Cardiac fibroblast (primary cell): ENCODE measurements at regions not wholly inside any gene's neighbourhood (a gene's known extent, or its start where the extent isn't known, plus 50 kb on each side); places are given as distances from the start of the nearest gene placed in this dataset.

Source experiments
- DNase-seq, 2 donors: peaks; one replicate each; pipeline versions ENCODE4 v3.0.0 to v3.0.0-alpha.2; 2010; ENCODE audit warnings: low read depth in 2 of 2
- H3K4me3 ChIP-seq, 2 donors: replicated peaks in 1 of 2; 1 replicate in 1 of 2; 2 replicates in 1 of 2; pipeline ENCODE4 v1.5.1; 2011; ENCODE audit warnings: low read depth in 2 of 2, low read length in 2 of 2, mild to moderate bottlenecking in 2 of 2, moderate library complexity in 1 of 2
- TF ChIP-seq, protein P1 (sequence below): IDR thresholded peaks from one replicate; pipeline ENCODE4 v1.5.1; 2011; ENCODE audit warnings: low read depth, mild to moderate bottlenecking, low read length, inconsistent platforms

DNA sequence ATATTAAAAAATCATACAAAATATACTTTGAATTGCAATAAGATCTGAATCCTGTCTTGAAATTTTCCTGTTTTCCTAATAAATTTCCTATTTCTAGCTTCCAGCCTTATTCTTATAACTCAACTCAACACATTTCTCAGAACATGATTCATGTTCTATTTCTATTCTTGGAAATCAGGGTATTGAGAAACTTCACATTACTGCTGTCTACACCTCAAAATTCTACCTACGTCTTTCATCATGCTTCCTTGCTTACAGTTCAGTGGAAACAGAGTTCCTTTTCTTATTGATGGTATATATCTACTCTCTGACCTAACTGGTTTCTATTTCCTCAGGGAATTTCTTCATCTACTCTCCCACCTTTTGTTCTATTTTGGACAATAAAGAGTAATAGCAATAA lies 2139.0 kb downstream of the ARAP2 start:
- TF ChIP-seq, protein P1, sequence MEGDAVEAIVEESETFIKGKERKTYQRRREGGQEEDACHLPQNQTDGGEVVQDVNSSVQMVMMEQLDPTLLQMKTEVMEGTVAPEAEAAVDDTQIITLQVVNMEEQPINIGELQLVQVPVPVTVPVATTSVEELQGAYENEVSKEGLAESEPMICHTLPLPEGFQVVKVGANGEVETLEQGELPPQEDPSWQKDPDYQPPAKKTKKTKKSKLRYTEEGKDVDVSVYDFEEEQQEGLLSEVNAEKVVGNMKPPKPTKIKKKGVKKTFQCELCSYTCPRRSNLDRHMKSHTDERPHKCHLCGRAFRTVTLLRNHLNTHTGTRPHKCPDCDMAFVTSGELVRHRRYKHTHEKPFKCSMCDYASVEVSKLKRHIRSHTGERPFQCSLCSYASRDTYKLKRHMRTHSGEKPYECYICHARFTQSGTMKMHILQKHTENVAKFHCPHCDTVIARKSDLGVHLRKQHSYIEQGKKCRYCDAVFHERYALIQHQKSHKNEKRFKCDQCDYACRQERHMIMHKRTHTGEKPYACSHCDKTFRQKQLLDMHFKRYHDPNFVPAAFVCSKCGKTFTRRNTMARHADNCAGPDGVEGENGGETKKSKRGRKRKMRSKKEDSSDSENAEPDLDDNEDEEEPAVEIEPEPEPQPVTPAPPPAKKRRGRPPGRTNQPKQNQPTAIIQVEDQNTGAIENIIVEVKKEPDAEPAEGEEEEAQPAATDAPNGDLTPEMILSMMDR, result no peak
- no peak overlapping the region for H3K4me3 ChIP-seq
- DNase-seq, result peak; percentile 72 to 74

DNA sequence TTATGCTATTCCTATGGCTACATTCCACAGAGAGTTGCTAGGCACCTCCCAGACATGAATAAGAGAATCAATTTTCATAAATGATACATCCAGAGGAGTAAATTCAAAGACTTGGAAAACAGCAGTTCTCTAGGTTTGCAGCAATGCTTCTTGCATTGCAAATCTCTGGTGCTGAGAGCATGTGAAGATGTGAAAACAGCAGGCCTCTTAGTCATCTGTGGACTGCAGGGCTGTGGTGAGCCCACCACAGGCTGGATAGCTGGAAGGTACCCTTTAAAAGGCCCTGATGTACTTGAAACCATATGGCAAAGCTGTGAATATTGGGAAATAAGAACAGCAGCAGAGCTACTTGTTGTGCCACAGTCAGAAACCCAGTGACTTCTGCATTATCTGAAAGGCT lies 2135.9 kb downstream of the ARAP2 start:
- H3K4me3 ChIP-seq, result no peak overlapping the region
- TF ChIP-seq, protein P1, result no peak
- DNase-seq, result peak; percentile 39 to 57

DNA sequence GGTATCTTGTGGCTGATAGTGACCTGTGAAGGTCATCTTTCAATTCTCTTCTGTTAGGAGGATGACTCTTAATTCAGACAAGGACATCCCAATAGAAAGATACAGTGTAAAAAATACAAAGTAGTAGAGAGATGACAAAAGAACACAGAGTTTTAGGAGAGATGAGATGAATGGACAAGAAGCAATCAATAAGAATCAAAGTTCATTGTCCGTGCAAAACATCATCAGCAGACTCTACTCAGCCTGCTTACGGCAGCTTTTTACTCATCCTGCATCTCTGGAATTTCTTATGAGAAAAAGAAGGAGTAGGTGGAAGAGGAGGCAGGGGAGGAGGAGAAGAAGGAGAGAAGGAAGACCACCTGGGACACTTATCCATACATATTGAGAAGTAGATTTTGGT lies 2131.7 kb downstream of the ARAP2 start:
- DNase-seq, result no peak
- TF ChIP-seq, protein P1, result no peak
- no peak overlapping the region for H3K4me3 ChIP-seq

DNA sequence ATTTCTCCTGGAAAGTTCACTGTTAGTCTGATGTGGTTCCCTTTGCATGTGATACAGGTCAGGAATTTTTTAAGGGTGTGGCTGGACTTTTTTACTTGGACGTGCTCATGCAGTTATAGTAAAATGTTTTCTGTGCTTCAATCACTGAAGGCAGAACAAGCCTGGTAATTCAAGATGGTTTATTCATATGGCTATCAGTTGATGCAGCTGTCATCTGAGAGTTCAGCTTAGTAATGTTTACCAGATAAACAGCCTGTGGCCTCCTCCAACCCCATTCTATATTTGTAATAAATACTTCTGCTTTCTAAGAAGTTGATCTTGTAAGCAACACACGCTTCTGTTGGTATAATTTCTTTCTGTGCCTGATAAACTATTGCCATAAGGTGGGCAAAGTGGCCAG lies 2105.9 kb downstream of the ARAP2 start:
- TF ChIP-seq, protein P1, result no peak
- no peak overlapping the region for H3K4me3 ChIP-seq
- no peak for DNase-seq

DNA sequence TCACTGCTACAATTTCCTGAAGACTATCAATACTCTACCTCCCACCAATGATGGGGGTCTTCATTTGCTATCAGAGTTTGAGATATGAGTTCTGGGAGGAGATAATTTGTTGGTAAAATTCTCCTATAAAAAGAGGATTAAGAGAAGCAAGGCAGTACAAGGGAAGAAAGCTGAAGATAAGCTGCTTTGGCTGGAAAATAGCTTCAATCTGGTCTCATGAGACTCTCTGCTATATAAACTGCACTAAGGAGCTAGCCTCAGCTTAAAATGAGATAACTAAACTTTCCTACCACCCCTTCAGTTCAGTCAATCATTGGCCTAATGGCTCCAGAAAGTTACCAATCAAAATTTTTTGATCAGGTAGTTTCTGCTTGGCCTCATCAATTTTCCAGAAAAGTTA lies 2105.0 kb downstream of the ARAP2 start:
- peak in 1 of 2 donors; percentile 0 for DNase-seq
- TF ChIP-seq, protein P1, result no peak
- H3K4me3 ChIP-seq, result no peak overlapping the region

DNA sequence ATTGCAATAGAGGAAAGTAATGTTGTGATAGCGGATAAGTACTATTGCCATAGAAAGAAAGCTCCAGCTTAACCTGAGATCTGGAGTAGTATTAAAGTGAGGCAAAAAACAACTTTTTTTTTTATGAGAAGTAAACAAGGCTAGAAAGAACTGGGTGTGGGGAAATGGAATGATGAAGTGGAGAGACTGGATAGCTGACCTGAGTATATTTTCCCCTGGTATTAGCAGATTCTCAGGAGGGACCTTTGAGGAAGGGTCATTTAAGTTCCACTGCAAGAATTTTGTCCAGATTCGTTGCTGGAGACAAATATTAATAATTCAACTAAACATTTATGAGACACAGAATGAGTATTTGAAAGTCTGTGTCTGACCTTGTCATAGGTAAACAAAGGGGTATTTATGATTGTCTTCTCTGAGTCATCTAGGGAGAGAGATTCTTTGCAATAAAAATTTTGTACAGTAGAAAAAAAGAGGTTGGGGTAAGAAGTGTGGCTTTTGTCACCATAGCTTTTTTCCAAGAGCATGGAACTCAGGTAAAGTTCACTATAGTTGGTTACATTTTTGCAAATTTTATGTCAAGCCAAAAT lies 2095.9 kb downstream of the ARAP2 start:
- no peak for DNase-seq
- H3K4me3 ChIP-seq, result no peak overlapping the region
- TF ChIP-seq, protein P1, result no peak

DNA sequence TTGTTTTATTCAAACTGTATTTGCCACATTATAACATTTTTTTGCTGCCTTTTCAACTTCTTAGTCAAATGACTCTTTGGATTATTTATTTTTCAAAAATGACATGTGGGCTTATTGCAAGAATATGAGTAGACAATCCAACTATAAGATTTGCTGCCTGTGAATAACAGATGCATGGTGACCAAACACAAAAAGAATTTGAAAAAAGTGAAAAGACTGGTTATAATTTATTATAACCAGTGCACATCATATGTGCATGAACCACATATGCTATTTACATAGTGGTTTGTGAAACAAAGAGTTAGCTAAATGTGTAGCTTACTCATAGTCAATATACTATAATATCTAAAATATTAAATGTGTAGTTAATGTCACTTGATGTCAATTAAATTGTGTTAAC lies 2086.8 kb downstream of the ARAP2 start:
- no peak overlapping the region for H3K4me3 ChIP-seq
- TF ChIP-seq, protein P1, result no peak
- DNase-seq, result no peak
